BLaER1 treated with 17β-estradiol and CSF1 and Interleukin-3, amounts not matched to agents 10 nM and 100 nM (cell line): ENCODE measurements at regions not wholly inside any gene's neighbourhood (a gene's known extent, or its start where the extent isn't known, plus 50 kb on each side); places are given as distances from the start of the nearest gene placed in this dataset.
A peak's percentile ranks its signal among the peaks of the same experiment; 100 is the strongest.

Source experiments
- H3K27ac ChIP-seq, 11 experiments: shearing (Covaris generic); formaldehyde crosslinking; 2 replicates each; pipeline ENCODE4 v1.8.1; 2022
- H3K27me3 ChIP-seq, 11 experiments: shearing (Covaris generic); formaldehyde crosslinking; 2 replicates each; pipeline ENCODE4 v1.8.1; 2022
- H3K36me3 ChIP-seq, 11 experiments: shearing (Covaris generic); formaldehyde crosslinking; 2 replicates each; pipeline ENCODE4 v1.8.1; 2022
- H3K4me1 ChIP-seq, 10 experiments: shearing (Covaris generic); formaldehyde crosslinking; 2 replicates each; pipeline ENCODE4 v1.8.1; 2022
- H3K4me2 ChIP-seq, 11 experiments: shearing (Covaris generic); formaldehyde crosslinking; 2 replicates each; pipeline ENCODE4 v1.8.1; 2022
- H3K4me3 ChIP-seq, 10 experiments: shearing (Covaris generic); formaldehyde crosslinking; 2 replicates each; pipeline ENCODE4 v1.8.1; 2022
- H3K9ac ChIP-seq, 11 experiments: shearing (Covaris generic); formaldehyde crosslinking; 2 replicates each; pipeline ENCODE4 v1.8.1; 2022
- H3K9me3 ChIP-seq, 11 experiments: shearing (Covaris generic); formaldehyde crosslinking; replicated peaks in 1 of 11; 2 replicates each; pipeline ENCODE4 v1.8.1; 2022
- H4K20me1 ChIP-seq, 11 experiments: shearing (Covaris generic); formaldehyde crosslinking; 2 replicates each; pipeline ENCODE4 v1.8.1; 2022
- Cebpa-rat ChIP-seq, 11 experiments: shearing (Covaris generic); IDR thresholded peaks; 2 replicates each; pipeline ENCODE4 v1.8.1; 2022

DNA sequence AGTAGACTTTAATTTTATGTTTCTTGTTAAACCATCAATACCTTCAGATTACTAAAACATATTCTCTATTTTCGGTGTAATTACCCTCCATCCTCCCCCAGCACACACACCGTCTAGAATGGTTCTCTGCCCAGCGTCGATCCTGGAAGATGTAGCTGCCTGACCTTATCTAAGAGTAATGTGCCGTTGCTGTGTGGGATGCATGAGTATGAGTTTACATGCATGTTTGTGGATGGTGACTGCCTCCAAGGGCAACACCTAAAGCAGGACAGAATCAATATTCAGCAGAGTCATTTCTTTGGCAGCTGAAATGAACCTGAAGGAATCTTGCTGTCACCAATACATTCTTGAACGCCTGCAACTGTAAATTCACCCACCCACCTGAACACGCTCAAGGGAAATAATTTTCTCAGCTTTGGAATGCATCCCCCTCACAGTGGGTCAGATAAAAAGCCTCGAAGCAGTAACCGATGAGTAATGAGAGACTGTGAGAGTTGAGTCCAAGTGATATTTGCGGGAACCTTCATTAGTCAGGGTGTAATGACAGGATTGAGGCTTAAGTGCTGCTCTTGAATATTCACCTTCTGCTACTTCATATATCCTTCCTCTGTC is 155.8 kb upstream of the RND3 start:
- Histone ChIP-seq H3K27ac (no peak overlapping the region), H3K4me2 (no peak overlapping the region), H4K20me1 (no peaks in the 10 kb centered on the region), H3K9me3 (no peaks in the 10 kb centered on the region), H3K4me3 (no peak overlapping the region), H3K4me1 (peaks cover 0 to 37% (median 0%) of the 10 kb centered on the region in 10 experiments; a peak in 4 of 20 replicates), H3K27me3 (no peaks in the 10 kb centered on the region), H3K9ac (no peak overlapping the region), H3K36me3 (no peaks in the 10 kb centered on the region)
- no peak for TF ChIP-seq Cebpa-rat (IDR thresholded peaks at IDR 0.05)

DNA sequence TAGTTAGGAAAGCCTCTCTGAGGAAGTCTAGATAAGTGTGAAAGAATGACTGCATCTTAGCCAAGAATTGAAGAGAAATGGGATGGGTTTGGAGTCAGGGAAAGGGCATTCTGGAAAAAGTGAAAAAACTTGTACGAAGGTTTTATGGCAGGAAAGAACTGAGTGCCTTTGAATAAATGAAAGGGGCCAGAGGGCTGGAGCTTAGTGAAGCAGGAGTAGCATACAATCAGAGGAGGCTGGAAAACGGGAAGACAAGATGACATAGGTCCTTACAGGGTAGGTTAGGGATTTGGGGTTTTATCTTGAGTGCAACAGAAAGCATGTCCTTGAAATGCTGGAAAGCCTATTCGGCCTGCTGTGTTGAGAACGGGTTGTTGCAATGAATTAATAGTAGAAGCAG is 152.6 kb upstream of the RND3 start:
- Histone ChIP-seq H3K4me3 (no peak overlapping the region), H3K36me3 (no peaks in the 10 kb centered on the region), H3K9ac (no peak overlapping the region), H4K20me1 (no peaks in the 10 kb centered on the region), H3K9me3 (no peaks in the 10 kb centered on the region), H3K27me3 (no peaks in the 10 kb centered on the region), H3K27ac (no peak overlapping the region), H3K4me1 (peaks cover 0 to 11% (median 0%) of the 10 kb centered on the region in 10 experiments; a peak in 4 of 20 replicates), H3K4me2 (no peak overlapping the region)
- no peak for TF ChIP-seq Cebpa-rat (IDR thresholded peaks at IDR 0.05)

DNA sequence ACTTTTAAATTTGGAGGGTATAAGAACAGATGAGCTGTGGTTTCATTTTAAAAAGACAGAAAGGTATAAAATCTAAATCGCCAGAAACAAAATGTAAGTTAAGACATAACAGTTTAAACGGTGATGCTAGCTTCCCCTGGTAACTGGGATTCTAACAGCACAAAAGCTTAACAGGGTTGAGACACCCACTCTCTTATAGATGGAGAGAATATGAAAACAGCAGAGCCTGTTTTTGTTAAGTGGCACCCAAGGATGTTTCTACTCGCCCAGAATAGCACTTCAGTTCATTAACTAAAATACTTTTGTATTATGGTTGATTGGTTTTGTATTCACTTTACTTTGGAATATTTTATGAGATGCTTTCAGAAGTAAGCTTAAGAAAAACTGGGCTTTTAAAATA is 151.9 kb upstream of the RND3 start:
- Histone ChIP-seq H3K36me3 (no peaks in the 10 kb centered on the region), H3K27ac (no peak overlapping the region), H3K4me3 (no peak overlapping the region), H3K4me2 (no peak overlapping the region), H4K20me1 (no peaks in the 10 kb centered on the region), H3K4me1 (peaks cover 0 to 5% (median 0%) of the 10 kb centered on the region in 10 experiments; a peak in 3 of 20 replicates), H3K27me3 (no peaks in the 10 kb centered on the region), H3K9me3 (no peaks in the 10 kb centered on the region), H3K9ac (no peak overlapping the region)
- TF ChIP-seq Cebpa-rat (IDR thresholded peaks at IDR 0.05), result no peak

DNA sequence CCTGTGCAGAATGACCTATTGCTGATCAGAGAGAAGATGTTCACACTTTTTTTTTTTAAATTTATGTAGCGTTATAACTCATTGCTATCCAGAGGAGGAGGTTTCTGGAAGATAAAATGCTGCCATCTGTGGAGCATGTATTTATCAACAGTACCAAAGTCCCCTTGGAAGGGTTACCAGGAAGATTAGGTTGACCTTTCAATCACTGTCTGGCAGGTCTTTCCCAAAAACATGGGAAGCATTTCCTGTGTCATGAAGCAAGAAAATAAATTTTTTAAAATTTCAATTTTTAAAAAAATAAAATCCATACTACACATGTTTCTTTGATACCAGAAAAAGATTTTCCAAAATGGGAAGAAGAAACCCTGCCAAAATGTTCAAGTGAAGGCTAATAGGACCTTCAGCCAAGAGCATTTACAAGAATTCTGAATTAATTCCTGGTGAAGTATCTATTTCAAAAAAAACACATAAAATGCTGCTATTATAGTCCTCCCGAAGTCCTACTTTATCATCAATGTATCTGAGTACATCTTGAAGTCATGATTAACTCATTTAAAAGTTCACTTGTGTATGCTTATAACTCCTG is 143.9 kb upstream of the RND3 start:
- Histone ChIP-seq H4K20me1 (no peaks in the 10 kb centered on the region), H3K4me3 (no peak overlapping the region), H3K4me2 (no peak overlapping the region), H3K36me3 (no peaks in the 10 kb centered on the region), H3K4me1 (no peaks in the 10 kb centered on the region), H3K9me3 (peaks cover 0 to 10% (median 4%) of the 10 kb centered on the region in 11 experiments; a peak in 14 of 22 replicates), H3K27me3 (no peaks in the 10 kb centered on the region), H3K27ac (no peak overlapping the region), H3K9ac (no peak overlapping the region)
- TF ChIP-seq Cebpa-rat (IDR thresholded peaks at IDR 0.05), result no peak

DNA sequence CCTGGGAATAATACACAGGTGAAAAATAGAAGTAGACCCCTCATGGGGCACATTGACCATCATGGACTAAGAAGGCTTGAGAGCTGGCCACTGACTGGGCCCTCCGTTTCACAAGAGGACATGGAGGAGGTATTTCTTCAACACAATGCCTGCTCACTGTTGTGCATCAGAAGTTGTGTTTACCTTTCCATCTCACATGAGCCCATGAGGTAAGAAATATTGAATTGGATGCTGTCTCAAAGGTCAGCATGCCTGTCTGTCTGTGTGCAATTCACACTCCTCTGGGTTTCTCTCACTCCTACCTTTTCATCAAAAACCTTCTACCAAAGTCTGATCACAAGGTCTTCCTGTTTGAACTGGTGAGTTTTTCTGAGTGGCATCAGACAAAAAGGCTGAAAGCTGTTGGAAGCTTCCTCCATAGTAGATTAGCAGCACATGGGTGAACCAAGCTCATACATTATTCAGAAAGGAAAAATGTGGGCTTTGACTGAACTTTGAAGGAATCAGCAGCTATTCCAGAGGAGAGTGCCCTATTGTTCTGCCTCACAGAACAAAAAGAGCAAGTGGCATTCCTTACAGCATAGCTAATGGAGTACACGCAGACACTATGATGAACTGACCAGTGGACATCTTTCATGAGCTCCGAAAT is 143.2 kb upstream of the RND3 start:
- Histone ChIP-seq H3K4me1 (no peaks in the 10 kb centered on the region), H3K4me2 (no peak overlapping the region), H3K36me3 (no peaks in the 10 kb centered on the region), H3K4me3 (no peak overlapping the region), H3K27me3 (no peaks in the 10 kb centered on the region), H4K20me1 (no peaks in the 10 kb centered on the region), H3K9me3 (peaks cover 6 to 16% (median 10%) of the 10 kb centered on the region in 11 experiments; a peak in 17 of 22 replicates), H3K9ac (no peak overlapping the region), H3K27ac (no peak overlapping the region)
- TF ChIP-seq Cebpa-rat (IDR thresholded peaks at IDR 0.05), result no peak

DNA sequence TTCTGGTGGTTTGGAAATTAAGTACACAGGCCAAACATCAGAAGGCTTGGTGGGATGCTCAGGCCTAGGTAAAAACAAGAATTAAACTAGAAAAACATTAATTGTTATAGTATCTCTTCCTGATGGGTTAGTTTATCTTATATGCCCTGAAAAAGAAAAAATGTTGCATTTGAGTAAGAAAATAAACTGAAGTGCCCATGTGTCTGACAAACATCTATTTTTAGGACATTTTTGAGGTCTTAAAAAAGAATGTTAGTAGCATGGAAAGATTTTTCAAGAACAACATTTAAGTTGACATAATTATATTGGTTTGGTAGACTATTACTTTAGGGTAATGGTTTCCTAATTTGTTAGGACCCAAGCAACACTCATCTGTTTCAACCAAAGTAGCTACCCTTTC is 140.1 kb upstream of the RND3 start:
- TF ChIP-seq Cebpa-rat (IDR thresholded peaks at IDR 0.05), result no peak
- H3K27ac ChIP-seq, result no peak overlapping the region
- no peak overlapping the region for H3K4me3 ChIP-seq

DNA sequence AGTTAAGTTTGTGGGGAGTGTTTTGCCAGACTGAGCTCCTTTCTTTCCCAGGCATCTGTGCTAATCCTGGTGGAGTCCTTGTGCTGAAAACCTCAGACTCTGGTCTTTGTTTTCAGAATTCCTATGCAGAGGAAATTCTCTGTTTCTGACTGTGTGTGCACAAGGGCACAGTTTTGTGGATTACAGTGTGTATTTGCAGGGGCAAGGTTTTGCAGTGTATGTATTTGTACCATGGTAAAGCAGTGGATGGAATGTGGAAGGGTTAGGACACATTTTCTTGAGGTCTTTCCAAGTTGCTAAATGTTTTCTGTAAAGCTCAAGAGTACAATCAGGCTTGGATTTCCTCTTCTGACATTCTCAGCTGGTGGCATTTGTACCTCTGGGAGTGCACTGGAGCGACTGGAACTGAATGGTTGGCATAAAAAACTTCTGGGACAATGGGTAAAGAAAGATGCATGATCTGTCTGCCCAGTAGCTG is 139.5 kb upstream of the RND3 start:
- H3K4me2 ChIP-seq, result no peak overlapping the region
- H3K27me3 ChIP-seq, result no peaks in the 10 kb centered on the region
- H3K9me3 ChIP-seq, result peaks cover 10 to 24% (median 15%) of the 10 kb centered on the region in 11 experiments; a peak in 19 of 22 replicates
- TF ChIP-seq Cebpa-rat (IDR thresholded peaks at IDR 0.05), result no peak
- no peak overlapping the region for H3K9ac ChIP-seq
- H3K4me3 ChIP-seq, result no peak overlapping the region
- no peaks in the 10 kb centered on the region for H3K36me3 ChIP-seq
- H3K4me1 ChIP-seq, result peaks cover 18 to 31% (median 23%) of the 10 kb centered on the region in 10 experiments
- H3K27ac ChIP-seq, result no peak overlapping the region
- no peaks in the 10 kb centered on the region for H4K20me1 ChIP-seq

More for the DNA sequence above, 140.1 kb upstream of the RND3 start:
- no peaks in the 10 kb centered on the region for H3K27me3 ChIP-seq
- H3K36me3 ChIP-seq, result no peaks in the 10 kb centered on the region
- no peak overlapping the region for H3K9ac ChIP-seq
- H4K20me1 ChIP-seq, result no peaks in the 10 kb centered on the region
- H3K9me3 ChIP-seq, result peaks cover 10 to 24% (median 14%) of the 10 kb centered on the region in 11 experiments; a peak in 19 of 22 replicates
- peaks cover 18 to 25% (median 22%) of the 10 kb centered on the region in 10 experiments for H3K4me1 ChIP-seq
- H3K4me2 ChIP-seq, result no peak overlapping the region

DNA sequence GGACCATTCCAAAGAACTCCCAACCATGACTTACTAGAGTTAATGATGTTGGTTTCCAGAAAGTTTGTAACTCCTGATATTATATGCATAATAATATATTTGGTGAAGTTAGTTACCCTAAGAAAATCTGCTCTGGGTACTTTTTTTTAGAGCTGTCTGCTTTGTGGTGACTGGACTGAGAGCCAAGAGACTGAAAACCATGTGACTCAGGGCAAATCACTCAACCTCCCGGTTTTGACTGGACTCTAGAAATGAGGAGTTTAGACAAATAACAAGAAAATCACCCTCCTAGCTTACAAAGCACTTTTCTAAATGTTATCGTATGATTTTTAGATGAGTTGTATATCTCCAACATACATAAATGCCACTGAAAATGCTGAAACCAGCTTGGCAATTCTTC is 138.3 kb upstream of the RND3 start:
- no peaks in the 10 kb centered on the region for H3K36me3 ChIP-seq
- H3K9me3 ChIP-seq, result peaks cover 10 to 24% (median 15%) of the 10 kb centered on the region in 11 experiments; a peak in 19 of 22 replicates
- H3K4me2 ChIP-seq, result no peak overlapping the region
- peaks cover 18 to 33% (median 23%) of the 10 kb centered on the region in 10 experiments for H3K4me1 ChIP-seq
- no peak overlapping the region for H3K4me3 ChIP-seq
- TF ChIP-seq Cebpa-rat (IDR thresholded peaks at IDR 0.05), result no peak
- H3K27me3 ChIP-seq, result no peaks in the 10 kb centered on the region
- no peak overlapping the region for H3K9ac ChIP-seq
- peak overlapping the region in 2 of 11 experiments; percentile 83 to 86; a peak in 2 of 22 replicates for H3K27ac ChIP-seq
- no peaks in the 10 kb centered on the region for H4K20me1 ChIP-seq

DNA sequence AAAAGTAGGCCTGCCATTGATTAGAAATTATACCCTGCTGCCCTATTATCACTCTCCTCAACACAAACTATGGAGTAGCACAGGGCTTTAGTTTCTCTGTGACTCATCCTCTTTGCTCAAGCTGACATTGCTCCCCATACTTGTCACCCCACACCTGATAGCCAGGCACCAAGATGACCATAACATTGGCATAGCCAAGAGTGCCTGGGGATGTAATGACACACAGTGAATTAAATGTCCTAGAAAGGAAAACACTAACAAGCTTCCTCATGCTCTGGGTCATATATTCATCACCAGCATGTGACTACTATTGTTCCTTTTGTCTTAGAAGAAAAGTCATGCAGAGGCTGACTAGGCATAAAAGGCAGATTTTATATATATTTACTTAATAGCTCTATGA is 137.8 kb upstream of the RND3 start:
- no peak for TF ChIP-seq Cebpa-rat (IDR thresholded peaks at IDR 0.05)
- Histone ChIP-seq H3K4me3 (no peak overlapping the region), H3K36me3 (no peaks in the 10 kb centered on the region), H3K9me3 (peaks cover 10 to 24% (median 15%) of the 10 kb centered on the region in 11 experiments; a peak in 19 of 22 replicates), H3K4me1 (peaks cover 18 to 33% (median 23%) of the 10 kb centered on the region in 10 experiments), H3K27me3 (no peaks in the 10 kb centered on the region), H3K27ac (peak overlapping the region in 2 of 11 experiments; percentile 83 to 86; a peak in 4 of 22 replicates), H3K9ac (no peak overlapping the region), H3K4me2 (peak overlapping the region in 5 of 11 experiments; percentile 17 to 77 (median 63); a peak in 3 of 22 replicates), H4K20me1 (no peaks in the 10 kb centered on the region)
